ENCODE measurements at regions not wholly inside any gene's neighbourhood (a gene's known extent, or its start where the extent isn't known, plus 50 kb on each side); places are given as distances from the start of the nearest gene placed in this dataset.

GRCh38 chr10:54909165-54909564 lies 108.1 kb upstream of the PCDH15 start:
- no peak for DNase-seq

- no peak for DNase-seq
Measured at GRCh38 chr10:54908019-54908418, 107.0 kb upstream of the PCDH15 start.

DNA sequence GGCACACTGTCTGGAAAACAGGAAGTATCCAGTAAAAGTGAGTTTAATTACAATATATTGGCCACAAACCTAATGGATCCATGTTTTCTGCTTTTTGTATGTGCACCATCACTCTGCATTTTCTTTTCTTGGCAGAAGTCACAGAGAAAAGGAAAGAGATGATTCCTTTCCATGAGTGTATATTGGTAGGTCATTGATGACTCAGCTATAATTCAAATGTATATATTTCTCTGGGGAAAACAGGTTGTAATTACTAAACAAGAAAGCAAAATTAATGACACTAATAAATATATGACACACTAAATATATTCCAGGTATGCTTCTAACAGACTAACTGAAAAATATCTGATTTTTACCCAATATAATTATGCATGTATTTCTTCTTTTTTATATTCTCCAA lies 105.9 kb upstream of the PCDH15 start:
- no peak for DNase-seq

- no peak for DNase-seq
Measured at GRCh38 chr10:54905578-54906192, 104.7 kb upstream of the PCDH15 start.

GRCh38 chr10:54904833-54905232 lies 103.8 kb upstream of the PCDH15 start:
- no peak for DNase-seq

GRCh38 chr10:54903745-54904144 lies 102.7 kb upstream of the PCDH15 start:
- no peak for DNase-seq

- DNase-seq: no peak
Measured at GRCh38 chr10:54900584-54900983, 99.6 kb upstream of the PCDH15 start.

GRCh38 chr10:54880996-54881395 lies 80.0 kb upstream of the PCDH15 start:
- no peak for DNase-seq

DNA sequence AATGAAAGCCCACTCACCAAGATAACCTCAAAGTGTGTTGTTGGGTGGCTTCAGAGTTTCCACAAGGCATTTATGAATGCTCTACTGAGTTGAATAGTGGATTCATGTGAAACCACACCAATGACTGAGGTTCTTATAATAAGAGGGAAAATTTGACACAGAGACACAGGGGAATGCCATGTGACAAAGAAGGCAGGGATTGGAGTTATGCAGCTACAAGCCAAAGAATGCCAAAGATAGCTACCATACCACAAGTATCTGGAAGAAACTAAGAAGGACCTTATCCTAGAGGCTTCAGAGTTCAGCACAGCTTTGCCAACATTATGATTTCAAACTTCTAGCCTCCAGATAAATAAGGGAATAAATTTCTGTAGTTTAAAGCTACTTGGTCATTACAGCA lies 68.0 kb upstream of the PCDH15 start:
- no peak for DNase-seq

DNA sequence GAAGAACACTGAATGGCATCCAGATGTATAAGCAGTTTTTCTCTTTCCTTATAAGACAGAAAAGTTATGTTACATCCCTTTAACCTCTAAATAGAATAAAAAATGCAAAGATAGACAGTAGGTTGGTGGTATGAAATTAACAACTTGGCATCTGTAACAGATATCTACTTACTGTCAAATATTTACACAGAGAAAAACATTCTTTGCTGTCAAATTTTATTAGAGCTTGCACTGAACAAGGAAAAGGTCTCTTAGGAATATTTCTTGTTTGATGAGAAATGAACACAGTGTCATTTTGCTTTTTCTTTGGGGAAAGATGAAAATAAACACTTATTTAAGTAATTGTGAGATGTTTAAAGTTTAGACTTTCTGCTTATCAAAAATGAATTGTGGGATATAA lies 65.6 kb upstream of the PCDH15 start:
- DNase-seq: no peak

GRCh38 chr10:54854843-54855242 lies 53.8 kb upstream of the PCDH15 start:
- DNase-seq: no peak

GRCh38 chr10:54854389-54854788 lies 53.4 kb upstream of the PCDH15 start:
- DNase-seq: no peak

GRCh38 chr10:54853883-54854282 lies 52.9 kb upstream of the PCDH15 start:
- no peak for DNase-seq
